HEK293 (cell line): ENCODE measurements at regions not wholly inside any gene's neighbourhood (a gene's known extent, or its start where the extent isn't known, plus 50 kb on each side); places are given as distances from the start of the nearest gene placed in this dataset.

Source experiments
- CTCF ChIA-PET: fragments of 350-600 bp; formaldehyde crosslinking; extraction: SDS; loops from one replicate; lab custom pipeline; 2021; ENCODE audit warnings: antibody characterized with exemption; lab: Yijun Ruan, JAX
- POLR2A ChIA-PET: fragments of 300-600 bp; formaldehyde crosslinking; extraction: SDS; loops from one replicate; lab custom pipeline; 2020; ENCODE audit warnings: antibody characterized with exemption, inconsistent platforms; lab: Yijun Ruan, JAX
- H3K27ac ChIP-seq: fragments of 200-500 bp; sonication (Bioruptor generic); 2 replicates; pipeline ENCODE4 v1.5.1; 2014; ENCODE audit warnings: low read depth, low read length, control low read depth, inconsistent platforms; ENCODE audit errors: extremely low read depth
- H3K36me3 ChIP-seq, 2 experiments: fragments of 200-500 bp in 1 of 2; sonication (Bioruptor generic) in 1 of 2; 1 replicate in 1 of 2; 2 replicates in 1 of 2; pipeline ENCODE4 v1.5.1; 2014 to 2017; ENCODE audit warnings: inconsistent platforms in 2 of 2, low read length in 2 of 2; ENCODE audit not compliant: control insufficient read depth in 2 of 2, insufficient read depth in 1 of 2
- H3K4me1 ChIP-seq: fragments of 200-500 bp; sonication (Bioruptor generic); 2 replicates; pipeline ENCODE4 v1.5.1; 2014; ENCODE audit warnings: mild to moderate bottlenecking, low read length, inconsistent platforms; ENCODE audit not compliant: control insufficient read depth, insufficient read depth
- H3K4me3 ChIP-seq: 2 replicates; pipeline ENCODE4 v1.5.1; 2011; ENCODE audit warnings: low read depth, mild to moderate bottlenecking, control low read depth, low read length, moderate library complexity
- H3K9me3 ChIP-seq: fragments of 200-500 bp; sonication (Bioruptor generic); 2 replicates; pipeline ENCODE4 v1.5.1; 2014; ENCODE audit warnings: low read depth, low read length, inconsistent platforms; ENCODE audit not compliant: control insufficient read depth, insufficient read depth
- CTCF ChIP-seq: fragments of 450-650 bp; formaldehyde crosslinking; IDR thresholded peaks from 2 replicates; pipeline ENCODE4 v1.5.1; 2016; ENCODE audit warnings: missing biosample characterization, missing genetic modification characterization
- GFI1B ChIP-seq: fragments of 450-650 bp; formaldehyde crosslinking; IDR thresholded peaks from 2 replicates; pipeline ENCODE4 v1.5.1; 2016; ENCODE audit warnings: missing biosample characterization, missing genetic modification characterization
- GLI2 ChIP-seq: fragments of 450-650 bp; formaldehyde crosslinking; IDR thresholded peaks from 2 replicates; pipeline ENCODE4; 2017; ENCODE audit warnings: missing biosample characterization, missing genetic modification characterization, low read depth, borderline replicate concordance
- KLF7 ChIP-seq: fragments of 450-650 bp; formaldehyde crosslinking; IDR thresholded peaks from 2 replicates; pipeline ENCODE4 v1.5.1; 2016; ENCODE audit warnings: missing biosample characterization, missing genetic modification characterization, borderline replicate concordance
- KLF9 ChIP-seq: fragments of 450-650 bp; formaldehyde crosslinking; IDR thresholded peaks from 2 replicates; pipeline ENCODE4 v1.5.1; 2016; ENCODE audit warnings: missing biosample characterization, missing genetic modification characterization, low read depth
- OVOL3 ChIP-seq: fragments of 450-650 bp; formaldehyde crosslinking; IDR thresholded peaks from 2 replicates; pipeline ENCODE4 v1.5.1; 2016; ENCODE audit warnings: missing biosample characterization, missing genetic modification characterization
- PRDM2 ChIP-seq: fragments of 450-650 bp; formaldehyde crosslinking; IDR thresholded peaks from 2 replicates; pipeline ENCODE4 v1.5.1; 2016; ENCODE audit warnings: missing biosample characterization, missing genetic modification characterization, borderline replicate concordance
- SP7 ChIP-seq: fragments of 450-650 bp; formaldehyde crosslinking; IDR thresholded peaks from 2 replicates; pipeline ENCODE4 v1.5.1; 2016; ENCODE audit warnings: missing biosample characterization, missing genetic modification characterization
- WT1 ChIP-seq: fragments of 450-650 bp; formaldehyde crosslinking; IDR thresholded peaks from 2 replicates; pipeline ENCODE4 v1.5.1; 2016; ENCODE audit warnings: missing biosample characterization, missing genetic modification characterization
- ZBTB20 ChIP-seq: fragments of 450-650 bp; formaldehyde crosslinking; IDR thresholded peaks from 2 replicates; pipeline ENCODE4 v1.5.1; 2016; ENCODE audit warnings: missing biosample characterization, missing genetic modification characterization
- ZBTB21 ChIP-seq: fragments of 450-650 bp; formaldehyde crosslinking; IDR thresholded peaks from 2 replicates; pipeline ENCODE4 v1.5.1; 2017; ENCODE audit warnings: missing biosample characterization, missing genetic modification characterization
- ZFP69B ChIP-seq: fragments of 450-650 bp; formaldehyde crosslinking; IDR thresholded peaks from 2 replicates; pipeline ENCODE4 v1.5.1; 2016; ENCODE audit warnings: missing biosample characterization, missing genetic modification characterization
- ZNF174 ChIP-seq: fragments of 450-650 bp; formaldehyde crosslinking; IDR thresholded peaks from 2 replicates; pipeline ENCODE4 v1.5.0; 2017; ENCODE audit warnings: missing biosample characterization, mild to moderate bottlenecking, missing genetic modification characterization
- ZNF202 ChIP-seq: fragments of 450-650 bp; formaldehyde crosslinking; IDR thresholded peaks from 2 replicates; pipeline ENCODE4 v1.5.1; 2016; ENCODE audit warnings: missing biosample characterization, missing genetic modification characterization, borderline replicate concordance
- ZNF248 ChIP-seq: fragments of 450-650 bp; formaldehyde crosslinking; IDR thresholded peaks from 2 replicates; pipeline ENCODE4 v1.5.1; 2017; ENCODE audit warnings: missing biosample characterization, missing genetic modification characterization
- ZNF423 ChIP-seq: fragments of 450-650 bp; formaldehyde crosslinking; IDR thresholded peaks from 2 replicates; pipeline ENCODE4 v1.5.1; 2016; ENCODE audit warnings: missing biosample characterization, missing genetic modification characterization
- ZNF561 ChIP-seq: fragments of 450-650 bp; IDR thresholded peaks from 2 replicates; pipeline ENCODE4 v1.5.1; 2018; ENCODE audit warnings: missing biosample characterization, missing genetic modification characterization, borderline replicate concordance
- ZNF692 ChIP-seq: fragments of 450-650 bp; formaldehyde crosslinking; IDR thresholded peaks from 2 replicates; pipeline ENCODE4 v1.5.1; 2016; ENCODE audit warnings: missing biosample characterization, missing genetic modification characterization
- ZNF704 ChIP-seq: fragments of 450-650 bp; formaldehyde crosslinking; IDR thresholded peaks from 2 replicates; pipeline ENCODE4 v1.5.1; 2016; ENCODE audit warnings: missing biosample characterization, missing genetic modification characterization
- ZNF791 ChIP-seq: fragments of 450-650 bp; formaldehyde crosslinking; IDR thresholded peaks from 2 replicates; pipeline ENCODE4 v1.5.1; 2016; ENCODE audit warnings: missing biosample characterization, missing genetic modification characterization
- ZNF792 ChIP-seq: fragments of 450-650 bp; formaldehyde crosslinking; IDR thresholded peaks from 2 replicates; pipeline ENCODE4 v1.5.1; 2016; ENCODE audit warnings: missing biosample characterization, missing genetic modification characterization

- no peaks in the 10 kb centered on the region for H3K4me1 ChIP-seq
- POLR2A ChIA-PET, result no interaction called here
- H3K27ac ChIP-seq, result no peak overlapping the region
- CTCF ChIA-PET, result no interaction called here
- no peaks in the 10 kb centered on the region for H3K36me3 ChIP-seq
- no peak overlapping the region for H3K4me3 ChIP-seq
- no peaks in the 10 kb centered on the region for H3K9me3 ChIP-seq
- TF ChIP-seq WT1 (tag by site-specific recombination), result no peak
- TF ChIP-seq ZNF791 (tag by site-specific recombination), result no peak
- no peak for TF ChIP-seq ZNF692 (tag by site-specific recombination)
- TF ChIP-seq ZNF174, result no peak
- no peak for TF ChIP-seq GFI1B (tag by site-specific recombination)
- no peak for TF ChIP-seq ZBTB20 (tag by site-specific recombination)
- no peak for TF ChIP-seq ZNF704 (tag by site-specific recombination)
- TF ChIP-seq GLI2, result no peak
- no peak for TF ChIP-seq ZFP69B
- no peak for TF ChIP-seq ZNF561 (tag by site-specific recombination)
- no peak for TF ChIP-seq KLF7 (tag by site-specific recombination)
- TF ChIP-seq ZNF423, result no peak
- TF ChIP-seq ZNF202, result no peak
- TF ChIP-seq KLF9 (tag by site-specific recombination), result no peak
- no peak for TF ChIP-seq PRDM2 (tag by site-specific recombination)
- no peak for TF ChIP-seq ZBTB21 (tag by site-specific recombination)
- TF ChIP-seq ZNF792, result no peak
- TF ChIP-seq ZNF248 (tag by site-specific recombination), result no peak
- TF ChIP-seq OVOL3 (tag by site-specific recombination), result no peak
These were observed 192.6 kb downstream of the CBLN1 start for GRCh38 chr16:49089039-49089438.

- Histone ChIP-seq H3K4me3 (no peak overlapping the region), H3K27ac (no peak overlapping the region), H3K36me3 (no peaks in the 10 kb centered on the region), H3K9me3 (no peaks in the 10 kb centered on the region), H3K4me1 (no peaks in the 10 kb centered on the region)
- POLR2A ChIA-PET, result no interaction called here
- CTCF ChIA-PET, result interaction anchor here (0.7 kb wide), 3 partner anchors 12 to 444 kb away, joined by 4 to 6 read pairs (median 6); no protein-coding TSS in a partner anchor
- no peak for TF ChIP-seq SP7 (tag by site-specific recombination)
- no peak for TF ChIP-seq CTCF (tag by site-specific recombination)
These were observed 196.0 kb downstream of the CBLN1 start for GRCh38 chr16:49085686-49086085.
